IPS DF 6.9 (cell line): ENCODE measurements at regions not wholly inside any gene's neighbourhood (a gene's known extent, or its start where the extent isn't known, plus 50 kb on each side); places are given as distances from the start of the nearest gene placed in this dataset.

Experiments used
- DNase-seq: peaks from one replicate; pipeline ENCODE4 v3.0.0-alpha.2; 2013; ENCODE audit warnings: low read depth, low spot score
- H3K27ac ChIP-seq: one replicate; pipeline ENCODE4 v1.5.1; 2013; ENCODE audit warnings: low read length, control low read depth
- H3K27me3 ChIP-seq: 2 replicates; pipeline ENCODE4 v1.6.1; 2013; ENCODE audit warnings: mild to moderate bottlenecking, low read length; ENCODE audit not compliant: control insufficient read depth, insufficient read depth
- H3K36me3 ChIP-seq: 2 replicates; pipeline ENCODE4 v1.6.1; 2013; ENCODE audit warnings: low read length; ENCODE audit not compliant: control insufficient read depth, insufficient read depth
- H3K4me1 ChIP-seq: 2 replicates; pipeline ENCODE4 v1.6.1; 2013; ENCODE audit warnings: low read length; ENCODE audit not compliant: control insufficient read depth, insufficient read depth
- H3K4me3 ChIP-seq: 2 replicates; pipeline ENCODE4 v1.5.1; 2013; ENCODE audit warnings: mild to moderate bottlenecking, low read length
- H3K9me3 ChIP-seq: 2 replicates; pipeline ENCODE4 v1.6.1; 2013; ENCODE audit warnings: low read length, inconsistent platforms; ENCODE audit not compliant: control insufficient read depth, insufficient read depth
- WGBS: extraction: QIAGEN DNeasy Blood & Tissue Kit; methylation state at CpG from one replicate; pipeline ENCODE4 v1.1.7; 2013; ENCODE audit warnings: mixed read lengths, missing lambda C conversion rate; ENCODE audit not compliant: insufficient read length, insufficient coverage; 5-methylcytosine and 5-hydroxymethylcytosine counted together

DNA sequence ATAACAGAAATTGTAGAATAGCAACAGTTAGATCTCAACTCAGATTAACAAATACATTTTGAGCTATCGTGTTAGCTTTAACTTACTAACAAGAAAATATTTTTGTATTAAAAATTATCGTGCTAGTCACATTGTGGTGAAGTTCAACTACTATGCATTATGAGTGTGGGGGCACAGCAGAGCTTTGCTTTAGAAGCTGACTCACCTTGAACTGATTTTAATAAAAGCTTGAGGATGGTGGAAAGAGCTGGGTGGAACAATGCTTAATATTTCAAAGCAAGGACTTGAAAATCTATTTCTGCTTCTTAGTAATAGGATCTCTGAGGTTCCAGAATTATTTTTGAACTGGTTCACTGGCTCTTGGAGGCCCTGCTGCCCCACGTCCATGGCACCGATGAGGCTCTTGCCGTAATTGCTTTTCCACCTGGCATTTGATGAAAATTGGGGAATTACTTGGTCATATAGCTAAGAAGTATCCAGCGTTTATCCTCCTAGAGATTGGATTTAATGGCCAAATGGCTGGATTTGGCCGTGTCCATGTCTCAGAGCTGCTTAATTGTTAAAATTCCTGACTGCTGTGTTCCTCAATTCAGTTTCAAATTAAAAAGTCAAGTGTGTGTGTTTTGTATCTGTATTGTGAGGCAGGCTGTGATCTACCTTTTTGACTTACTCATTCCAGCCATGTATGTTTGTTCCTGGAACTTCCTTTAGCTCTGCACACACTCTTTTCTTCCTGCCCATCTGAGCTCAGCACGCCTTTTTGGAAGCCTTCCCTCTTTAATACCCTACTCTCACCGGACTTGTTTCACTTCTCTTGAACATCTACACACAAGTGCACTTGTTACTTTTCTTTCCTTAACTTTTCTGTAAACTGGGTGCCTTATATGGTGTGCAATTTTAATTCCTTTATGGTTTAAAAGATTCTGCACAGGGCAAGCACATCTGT is 66.6 kb upstream of the LIMCH1 start:
- DNase-seq: no peak
- H3K27ac ChIP-seq: no peak overlapping the region
- H3K4me3 ChIP-seq: no peak overlapping the region
- no peaks in the 10 kb centered on the region for H3K27me3 ChIP-seq
- H3K4me1 ChIP-seq: no peaks in the 10 kb centered on the region
- no CpG with 5 or more reads among the region's 9 CpGs for WGBS
- no peaks in the 10 kb centered on the region for H3K9me3 ChIP-seq
- no peaks in the 10 kb centered on the region for H3K36me3 ChIP-seq

DNA sequence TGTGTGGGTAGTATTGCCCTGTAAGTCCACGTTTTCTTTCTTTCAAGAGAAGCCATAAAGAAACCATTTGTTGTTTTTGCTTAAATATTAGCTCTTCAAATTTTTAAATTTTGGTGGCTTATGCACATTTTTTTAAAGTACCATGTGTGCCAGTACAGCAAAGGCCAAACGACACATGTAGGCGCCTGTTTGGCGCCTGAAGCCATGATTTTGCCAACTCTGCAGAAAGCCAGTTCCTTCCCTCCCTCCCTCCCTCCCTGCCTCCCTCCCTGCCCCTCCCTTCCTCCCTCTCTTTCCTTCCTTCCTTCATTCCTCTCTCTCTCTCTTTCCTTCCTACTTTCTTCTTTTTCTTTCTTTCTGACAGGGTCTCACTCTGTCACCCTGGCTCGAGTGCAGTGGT is 65.9 kb upstream of the LIMCH1 start:
- Histone ChIP-seq H3K9me3 (no peaks in the 10 kb centered on the region), H3K27me3 (no peaks in the 10 kb centered on the region), H3K27ac (no peak overlapping the region), H3K36me3 (no peaks in the 10 kb centered on the region), H3K4me3 (no peak overlapping the region), H3K4me1 (no peaks in the 10 kb centered on the region)
- no peak for DNase-seq
- WGBS: no CpG with 5 or more reads among the region's 5 CpGs

DNA sequence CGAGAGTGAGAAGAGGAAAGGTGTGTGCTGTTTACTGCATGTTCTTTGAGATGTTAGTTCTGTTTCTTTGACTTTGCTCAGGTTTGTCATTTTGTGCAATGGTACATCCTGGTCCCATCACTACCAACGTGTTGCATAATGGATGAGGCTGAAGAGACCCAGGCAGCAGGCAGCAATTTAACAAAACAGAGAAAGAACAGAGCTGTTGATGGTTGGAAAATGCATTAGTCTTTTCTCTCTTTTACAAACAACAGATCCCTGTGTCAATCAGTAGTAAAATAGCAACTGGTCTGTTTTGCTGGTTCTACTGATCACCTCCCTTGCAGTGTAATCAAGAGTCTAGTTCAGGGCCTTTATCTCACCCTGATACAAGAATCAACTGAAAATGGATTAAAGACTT is 64.8 kb upstream of the LIMCH1 start:
- Histone ChIP-seq H3K27me3 (no peaks in the 10 kb centered on the region; the same call in 1 of the 2 replicates), H3K27ac (no peak overlapping the region), H3K9me3 (no peaks in the 10 kb centered on the region), H3K4me3 (no peak overlapping the region), H3K4me1 (0 out of 2 replicates have a peak, but pooled peaks cover 1% of the 10 kb centered on the region), H3K36me3 (no peaks in the 10 kb centered on the region)
- WGBS: no CpG with 5 or more reads among the region's 2 CpGs
- no peak for DNase-seq

DNA sequence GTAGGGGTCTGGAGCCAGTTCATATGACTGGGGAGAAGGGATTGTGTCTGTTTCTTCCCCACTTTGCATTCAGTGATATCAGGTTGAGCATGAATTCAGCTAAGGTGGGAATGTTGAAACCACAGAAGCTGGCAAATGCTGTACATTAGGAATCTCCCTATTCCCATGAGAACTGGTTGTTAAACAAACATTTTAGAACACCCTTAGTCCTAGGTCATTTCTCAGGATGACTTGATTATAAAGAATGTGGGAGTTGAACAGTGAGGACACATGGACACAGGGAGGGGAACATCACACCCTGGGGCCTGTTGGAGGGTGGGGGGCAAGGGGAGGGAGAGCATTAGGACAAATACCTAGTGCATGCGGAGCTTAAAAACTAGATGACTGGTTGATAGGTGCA is 62.6 kb upstream of the LIMCH1 start:
- Histone ChIP-seq H3K9me3 (no peaks in the 10 kb centered on the region), H3K4me3 (no peak overlapping the region), H3K4me1 (0 out of 2 replicates have a peak, but pooled peaks cover 1% of the 10 kb centered on the region), H3K36me3 (no peaks in the 10 kb centered on the region), H3K27me3 (no peaks in the 10 kb centered on the region; the same call in 1 of the 2 replicates), H3K27ac (no peak overlapping the region)
- DNase-seq: no peak
- WGBS: no CpG with 5 or more reads among the region's 1 CpG

- no peaks in the 10 kb centered on the region; the same call in 1 of the 2 replicates for H3K27me3 ChIP-seq
Observed at GRCh38 chr4:41476310-41476885, 61.6 kb upstream of the LIMCH1 start.

GRCh38 chr4:41477181-41477905 is 60.6 kb upstream of the LIMCH1 start:
- H3K9me3 ChIP-seq: no peaks in the 10 kb centered on the region
- no CpG with 5 or more reads among the region's 6 CpGs for WGBS
- no peak overlapping the region for H3K27ac ChIP-seq
- no peak overlapping the region for H3K4me3 ChIP-seq
- H3K36me3 ChIP-seq: no peaks in the 10 kb centered on the region
- H3K4me1 ChIP-seq: 0 out of 2 replicates have a peak, but pooled peaks cover 1% of the 10 kb centered on the region
- no peaks in the 10 kb centered on the region; the same call in 1 of the 2 replicates for H3K27me3 ChIP-seq
- no peak for DNase-seq

More at GRCh38 chr4:41476310-41476885, 61.6 kb upstream of the LIMCH1 start:
- no peak overlapping the region for H3K27ac ChIP-seq
- no peak for DNase-seq
- no peak overlapping the region for H3K4me3 ChIP-seq
- H3K9me3 ChIP-seq: no peaks in the 10 kb centered on the region
- H3K36me3 ChIP-seq: no peaks in the 10 kb centered on the region
- WGBS: no CpG with 5 or more reads among the region's 3 CpGs
- 0 out of 2 replicates have a peak, but pooled peaks cover 1% of the 10 kb centered on the region for H3K4me1 ChIP-seq

GRCh38 chr4:41478518-41478917 is 59.4 kb upstream of the LIMCH1 start:
- no peak overlapping the region for H3K27ac ChIP-seq
- no CpG with 5 or more reads among the region's 3 CpGs for WGBS
- H3K9me3 ChIP-seq: no peaks in the 10 kb centered on the region
- no peak overlapping the region for H3K4me3 ChIP-seq
- no peak for DNase-seq
- H3K36me3 ChIP-seq: no peaks in the 10 kb centered on the region
- H3K27me3 ChIP-seq: no peaks in the 10 kb centered on the region; the same call in 1 of the 2 replicates
- 0 out of 2 replicates have a peak, but pooled peaks cover 1% of the 10 kb centered on the region for H3K4me1 ChIP-seq

- H3K27me3 ChIP-seq: no peaks in the 10 kb centered on the region; the same call in 1 of the 2 replicates
- no peak for DNase-seq
- no peaks in the 10 kb centered on the region for H3K9me3 ChIP-seq
- H3K4me3 ChIP-seq: no peak overlapping the region
- no peaks in the 10 kb centered on the region for H3K36me3 ChIP-seq
- 0 out of 2 replicates have a peak, but pooled peaks cover 1% of the 10 kb centered on the region for H3K4me1 ChIP-seq
- no peak overlapping the region for H3K27ac ChIP-seq
- no CpG with 5 or more reads among the region's 5 CpGs for WGBS
Observed at GRCh38 chr4:41480896-41481311, 57.1 kb upstream of the LIMCH1 start.

- no peak for DNase-seq
- H3K9me3 ChIP-seq: no peaks in the 10 kb centered on the region
- no peak overlapping the region for H3K4me3 ChIP-seq
- H3K4me1 ChIP-seq: no peaks in the 10 kb centered on the region
- no peaks in the 10 kb centered on the region for H3K27me3 ChIP-seq
- WGBS: no CpG with 5 or more reads among the region's 1 CpG
- H3K36me3 ChIP-seq: no peaks in the 10 kb centered on the region
- no peak overlapping the region for H3K27ac ChIP-seq
Observed at GRCh38 chr4:41483771-41484170, 54.2 kb upstream of the LIMCH1 start.

DNA sequence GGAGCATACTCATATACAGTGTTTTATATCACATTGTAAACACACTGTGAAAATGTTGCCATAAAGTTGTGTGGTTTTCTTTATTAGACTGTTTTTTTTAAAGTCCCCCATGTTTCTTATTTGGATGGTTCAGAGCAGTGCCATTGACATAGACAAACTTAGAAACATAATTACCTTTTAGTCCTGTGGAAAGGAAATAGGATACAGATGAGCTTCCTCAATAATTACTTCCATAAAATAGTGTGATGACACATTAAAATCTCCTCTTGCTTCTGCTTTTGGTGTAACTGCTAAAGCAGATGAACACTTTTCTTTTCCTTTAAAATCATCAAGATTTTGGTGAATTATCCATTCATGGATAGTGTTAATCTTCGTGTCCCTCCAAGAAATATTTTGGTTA is 52.9 kb upstream of the LIMCH1 start:
- Histone ChIP-seq H3K9me3 (no peaks in the 10 kb centered on the region), H3K27me3 (no peaks in the 10 kb centered on the region), H3K4me3 (no peak overlapping the region), H3K27ac (no peak overlapping the region), H3K4me1 (no peaks in the 10 kb centered on the region), H3K36me3 (no peaks in the 10 kb centered on the region)
- no peak for DNase-seq
- WGBS: no CpG with 5 or more reads among the region's 1 CpG
